ENCODE measurements at regions not wholly inside any gene's neighbourhood (a gene's known extent, or its start where the extent isn't known, plus 50 kb on each side); places are given as distances from the start of the nearest gene placed in this dataset.

GRCh38 chr18:13989199-13989598 is 73.9 kb upstream of the MC2R start:
- Histone ChIP-seq H3K4me3 (ENCODE audit: extremely low read depth in 1 of 4, insufficient read depth in 2 of 4, low read depth in 3 of 4, low read length in 4 of 4) (peak overlapping the region in 1 of 4 experiments; percentile 6; a peak in 1 of 8 replicates), H2BK15ac (ENCODE audit: low read length) (no peak overlapping the region), H3K14ac (ENCODE audit: insufficient read length) (no peak overlapping the region), H3K79me2 (ENCODE audit: control insufficient read depth in 1 of 2, insufficient read depth in 2 of 2, low read length in 2 of 2) (no peaks in the 10 kb centered on the region), H3K4me2 (ENCODE audit: insufficient read depth in 1 of 2, low read depth in 2 of 2, low read length in 2 of 2) (peak overlapping the region in 1 of 2 experiments; percentile 35; a peak in 2 of 4 replicates), H3K36me3 (ENCODE audit: control insufficient read depth in 2 of 4, insufficient read depth in 4 of 4, low read length in 3 of 4) (no peaks in the 10 kb centered on the region), H4K91ac (replicated peaks; ENCODE audit: insufficient read length, low read length) (no peak overlapping the region), H2BK120ac (replicated peaks; ENCODE audit: low read depth, low read length) (no peak overlapping the region), H3K18ac (ENCODE audit: extremely low read depth, low read length) (no peak overlapping the region), H3K23me2 (ENCODE audit: low read depth, low read length) (no peaks in the 10 kb centered on the region), H3K23ac (ENCODE audit: insufficient read length) (no peak overlapping the region), H3K4me1 (replicated peaks in 1 of 4; ENCODE audit: control insufficient read depth in 3 of 4, insufficient read depth in 4 of 4, low read length in 3 of 4) (peaks cover 0 to 7% (median 1%) of the 10 kb centered on the region in 4 experiments; a peak in 2 of 7 replicates), H3K27ac (ENCODE audit: low read depth, low read length) (no peak overlapping the region), H3K9me3 (ENCODE audit: insufficient read depth in 2 of 2, low read depth in 1 of 2, low read length in 1 of 2) (peaks cover 0 to 7% of the 10 kb centered on the region in 2 experiments; a peak in 1 of 4 replicates), H3K4ac (replicated peaks; ENCODE audit: insufficient read length, low read depth, low read length) (no peak overlapping the region), H2AFZ (ENCODE audit: low read length) (no peak overlapping the region), H2BK12ac (ENCODE audit: low read depth, low read length) (no peak overlapping the region), H3K27me3 (replicated peaks in 1 of 4; ENCODE audit: control insufficient read depth in 3 of 4, extremely low read depth in 1 of 4, insufficient read depth in 3 of 4, low read length in 3 of 4) (no peaks in the 10 kb centered on the region), H4K8ac (ENCODE audit: extremely low read depth, insufficient read depth, low read length) (no peak overlapping the region), H3K56ac (replicated peaks; ENCODE audit: insufficient read length, low read depth, low read length) (no peak overlapping the region), H2BK20ac (ENCODE audit: low read length) (no peak overlapping the region), H2AK5ac (ENCODE audit: low read depth, low read length) (no peak overlapping the region), H3K79me1 (ENCODE audit: low read depth, low read length) (no peaks in the 10 kb centered on the region), H3K9ac (replicated peaks in 1 of 4; ENCODE audit: extremely low read depth in 1 of 4, low read depth in 3 of 4, low read length in 3 of 4) (no peak overlapping the region), H2BK5ac (ENCODE audit: low read depth, low read length) (no peak overlapping the region), H4K5ac (ENCODE audit: insufficient read length, low read depth, low read length) (peak overlapping the region; percentile 87), H4K20me1 (replicated peaks in 1 of 2; ENCODE audit: control insufficient read depth in 1 of 2, insufficient read depth in 2 of 2, low read length in 2 of 2) (no peaks in the 10 kb centered on the region)
- no peak for FAIRE-seq
- POLR2A ChIA-PET (ENCODE audit: partially characterized antibody), result no interaction called here
- TF ChIP-seq POU5F1 (IDR thresholded peaks at IDR 0.05; ENCODE audit: low read depth, low read length) (0 out of 2 replicates have a peak, but pooled peaks have one; percentile 10), SUZ12 (IDR thresholded peaks at IDR 0.05; ENCODE audit: low read length) (no peak)
- CTCF ChIA-PET (ENCODE audit: partially characterized antibody), result interaction anchor here (0.7 kb wide), 1 partner anchor 855 kb away, joined by 4 read pairs; no protein-coding TSS in a partner anchor
- DNase-seq (ENCODE audit: low read depth in 1 of 2, low spot score in 2 of 2), result no peak
